GDM1 (cell line): ENCODE measurements at regions not wholly inside any gene's neighbourhood (a gene's known extent, or its start where the extent isn't known, plus 50 kb on each side); places are given as distances from the start of the nearest gene placed in this dataset.

Experiments used
- DNase-seq: peaks from one replicate; lab custom pipeline; 2025; lab: John Stamatoyannopoulos, UW

- no peak for DNase-seq
Observed at GRCh38 chr2:234633581-234634230, 136.8 kb upstream of the ARL4C start.

GRCh38 chr2:234632527-234633391, 135.9 kb upstream of the ARL4C start:
- DNase-seq, result no peak

- DNase-seq, result no peak
Observed at GRCh38 chr2:234631646-234632514, 135.0 kb upstream of the ARL4C start.

GRCh38 chr2:234630801-234631261, 133.9 kb upstream of the ARL4C start:
- no peak for DNase-seq

- DNase-seq, result no peak
Observed at GRCh38 chr2:234629596-234629995, 132.7 kb upstream of the ARL4C start.

- no peak for DNase-seq
Observed at GRCh38 chr2:234628953-234629352, 132.1 kb upstream of the ARL4C start.

GRCh38 chr2:234627308-234627707, 130.4 kb upstream of the ARL4C start:
- no peak for DNase-seq

- DNase-seq, result no peak
Observed at GRCh38 chr2:234626566-234627130, 129.8 kb upstream of the ARL4C start.

- DNase-seq, result no peak
Observed at GRCh38 chr2:234625626-234626250, 128.9 kb upstream of the ARL4C start.

GRCh38 chr2:234623521-234623991, 126.7 kb upstream of the ARL4C start:
- DNase-seq, result no peak

- DNase-seq, result no peak
Observed at GRCh38 chr2:234621120-234621519, 124.2 kb upstream of the ARL4C start.

GRCh38 chr2:234620018-234620417, 123.1 kb upstream of the ARL4C start:
- no peak for DNase-seq

GRCh38 chr2:234615643-234616356, 118.9 kb upstream of the ARL4C start:
- DNase-seq, result no peak

GRCh38 chr2:234611209-234611608, 114.3 kb upstream of the ARL4C start:
- no peak for DNase-seq

- no peak for DNase-seq
Observed at GRCh38 chr2:234608946-234609345, 112.1 kb upstream of the ARL4C start.

GRCh38 chr2:234607691-234608090, 110.8 kb upstream of the ARL4C start:
- no peak for DNase-seq

GRCh38 chr2:234606896-234607295, 110.0 kb upstream of the ARL4C start:
- no peak for DNase-seq

- DNase-seq, result no peak
Observed at GRCh38 chr2:234603619-234604018, 106.7 kb upstream of the ARL4C start.

GRCh38 chr2:234601213-234601612, 104.3 kb upstream of the ARL4C start:
- DNase-seq, result no peak

- DNase-seq, result no peak
Observed at GRCh38 chr2:234597576-234597861, 100.6 kb upstream of the ARL4C start.
